Mesothelial cell of epicardium (in vitro differentiated cells): ENCODE measurements at regions not wholly inside any gene's neighbourhood (a gene's known extent, or its start where the extent isn't known, plus 50 kb on each side); places are given as distances from the start of the nearest gene placed in this dataset.
A peak's percentile ranks its signal among the peaks of the same experiment; 100 is the strongest.

ENCODE experiments used
- DNase-seq, 2 experiments: peaks; one replicate each; pipeline ENCODE4 v3.0.0; 2021; ENCODE audit warnings: low spot score in 2 of 2; ENCODE audit not compliant: unreplicated experiment in 2 of 2
- H3K27ac Mint-ChIP-seq: 2 replicates; pipeline ENCODE4 v1.8.0; 2021; ENCODE audit warnings: mixed read lengths
- H3K27me3 Mint-ChIP-seq: 2 replicates; pipeline ENCODE4 v1.8.0; 2021; ENCODE audit warnings: low read depth, mixed read lengths
- H3K36me3 Mint-ChIP-seq: 2 replicates; pipeline ENCODE4 v1.8.0; 2021; ENCODE audit warnings: mixed read lengths
- H3K4me1 Mint-ChIP-seq: 2 replicates; pipeline ENCODE4 v1.8.0; 2021; ENCODE audit warnings: mixed read lengths
- H3K4me3 Mint-ChIP-seq: 2 replicates; pipeline ENCODE4 v1.8.0; 2021; ENCODE audit warnings: mild to moderate bottlenecking, moderate library complexity, mixed read lengths
- H3K9me3 Mint-ChIP-seq: 2 replicates; pipeline ENCODE4 v1.8.0; 2021; ENCODE audit warnings: mixed read lengths
- TF ChIP-seq, protein P1 (sequence below): fragments of 200-600 bp; sonication (generic); IDR thresholded peaks from one replicate; pipeline ENCODE4 v1.5.0; 2021; ENCODE audit warnings: antibody characterized with exemption; ENCODE audit not compliant: unreplicated experiment

DNA sequence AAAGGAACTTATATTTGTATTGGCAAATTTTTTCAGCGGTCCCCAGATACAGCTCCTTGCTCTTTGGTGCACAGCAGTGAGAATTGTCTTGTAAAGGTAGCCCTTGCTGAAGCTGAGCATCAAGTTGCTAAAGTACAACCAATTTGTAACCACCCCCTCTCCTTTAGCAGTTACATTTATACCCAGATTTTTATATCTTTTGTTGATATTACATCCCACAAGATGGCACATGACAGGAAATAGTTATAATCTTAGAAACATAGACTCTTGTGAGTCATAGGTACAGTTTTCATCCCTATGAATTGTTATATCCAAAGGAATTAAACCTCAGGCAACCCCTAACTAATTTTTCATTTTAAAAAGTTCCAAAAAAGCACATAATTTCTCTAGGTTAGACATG is 523.0 kb upstream of the SLITRK1 start:
- Mint-ChIP-seq H3K27ac (no peak overlapping the region), H3K4me3 (no peak overlapping the region), H3K4me1 (no peaks in the 10 kb centered on the region), H3K36me3 (no peaks in the 10 kb centered on the region), H3K9me3 (peaks cover 22% of the 10 kb centered on the region), H3K27me3 (no peaks in the 10 kb centered on the region)
- TF ChIP-seq, protein P1, sequence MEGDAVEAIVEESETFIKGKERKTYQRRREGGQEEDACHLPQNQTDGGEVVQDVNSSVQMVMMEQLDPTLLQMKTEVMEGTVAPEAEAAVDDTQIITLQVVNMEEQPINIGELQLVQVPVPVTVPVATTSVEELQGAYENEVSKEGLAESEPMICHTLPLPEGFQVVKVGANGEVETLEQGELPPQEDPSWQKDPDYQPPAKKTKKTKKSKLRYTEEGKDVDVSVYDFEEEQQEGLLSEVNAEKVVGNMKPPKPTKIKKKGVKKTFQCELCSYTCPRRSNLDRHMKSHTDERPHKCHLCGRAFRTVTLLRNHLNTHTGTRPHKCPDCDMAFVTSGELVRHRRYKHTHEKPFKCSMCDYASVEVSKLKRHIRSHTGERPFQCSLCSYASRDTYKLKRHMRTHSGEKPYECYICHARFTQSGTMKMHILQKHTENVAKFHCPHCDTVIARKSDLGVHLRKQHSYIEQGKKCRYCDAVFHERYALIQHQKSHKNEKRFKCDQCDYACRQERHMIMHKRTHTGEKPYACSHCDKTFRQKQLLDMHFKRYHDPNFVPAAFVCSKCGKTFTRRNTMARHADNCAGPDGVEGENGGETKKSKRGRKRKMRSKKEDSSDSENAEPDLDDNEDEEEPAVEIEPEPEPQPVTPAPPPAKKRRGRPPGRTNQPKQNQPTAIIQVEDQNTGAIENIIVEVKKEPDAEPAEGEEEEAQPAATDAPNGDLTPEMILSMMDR: no peak
- no peak for DNase-seq

DNA sequence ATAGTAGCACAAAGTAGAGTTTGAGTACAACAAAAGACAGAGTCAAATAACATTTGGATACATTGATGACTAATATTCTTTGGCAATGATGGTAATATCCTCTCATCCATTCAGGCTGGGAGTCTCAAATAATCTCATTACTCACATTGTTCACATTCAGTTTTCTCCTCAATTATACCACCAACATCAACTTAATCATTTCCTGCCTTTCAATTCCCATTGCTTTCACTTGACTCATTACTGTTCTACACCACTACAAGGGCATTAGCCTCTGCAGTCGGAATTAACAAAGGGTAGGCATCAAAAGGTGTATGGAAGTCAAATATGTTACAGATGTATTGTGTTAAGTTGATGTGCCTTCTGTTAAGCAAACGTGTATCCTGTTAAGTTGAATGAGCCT is 518.4 kb upstream of the SLITRK1 start:
- no peak overlapping the region for H3K27ac Mint-ChIP-seq
- H3K4me3 Mint-ChIP-seq: no peak overlapping the region
- DNase-seq: no peak
- peaks cover 2% of the 10 kb centered on the region for H3K36me3 Mint-ChIP-seq
- TF ChIP-seq, protein P1: no peak
- no peaks in the 10 kb centered on the region for H3K4me1 Mint-ChIP-seq
- peaks cover 40% of the 10 kb centered on the region for H3K9me3 Mint-ChIP-seq
- no peaks in the 10 kb centered on the region for H3K27me3 Mint-ChIP-seq

DNA sequence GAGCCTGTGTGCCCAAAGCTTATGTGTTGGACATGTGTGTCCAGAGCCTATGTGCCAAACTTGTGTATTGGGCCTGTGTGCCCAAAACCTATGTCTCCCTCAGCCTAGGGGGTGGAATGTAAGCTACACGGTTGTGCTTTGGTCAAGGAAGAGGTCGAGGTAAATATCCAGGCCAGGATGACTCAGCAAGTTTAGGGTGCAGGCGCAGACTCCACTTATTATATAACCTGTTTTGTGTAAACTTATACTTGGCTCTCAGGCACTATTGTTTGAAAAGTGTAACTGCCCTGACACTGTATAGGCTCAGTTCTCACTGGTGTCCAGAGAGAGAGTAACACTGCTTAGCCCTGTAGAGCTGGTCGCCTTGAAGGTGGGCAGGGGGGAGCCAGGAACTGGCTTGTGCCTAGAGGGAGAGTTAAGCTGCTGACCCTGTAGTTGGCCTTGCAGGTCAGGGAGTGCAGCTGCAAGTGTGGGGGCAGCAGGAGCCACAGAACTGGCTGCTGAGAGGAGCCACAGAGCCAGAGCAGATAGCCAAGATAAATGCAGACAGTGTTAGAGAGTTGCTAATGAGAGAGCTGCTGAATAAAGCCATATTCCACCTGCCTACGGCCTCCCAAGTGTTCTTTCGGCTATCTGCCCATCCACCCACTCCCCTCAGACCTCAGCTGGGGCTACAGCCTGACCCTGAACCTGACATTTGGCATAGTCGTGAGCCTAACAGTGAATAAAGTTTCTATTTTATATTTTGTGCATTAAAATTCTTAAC is 517.2 kb upstream of the SLITRK1 start:
- Mint-ChIP-seq H3K27ac (no peak overlapping the region), H3K27me3 (no peaks in the 10 kb centered on the region), H3K4me1 (no peaks in the 10 kb centered on the region), H3K36me3 (peaks cover 2% of the 10 kb centered on the region), H3K9me3 (peaks cover 46% of the 10 kb centered on the region), H3K4me3 (no peak overlapping the region)
- DNase-seq: no peak
- TF ChIP-seq, protein P1: no peak

DNA sequence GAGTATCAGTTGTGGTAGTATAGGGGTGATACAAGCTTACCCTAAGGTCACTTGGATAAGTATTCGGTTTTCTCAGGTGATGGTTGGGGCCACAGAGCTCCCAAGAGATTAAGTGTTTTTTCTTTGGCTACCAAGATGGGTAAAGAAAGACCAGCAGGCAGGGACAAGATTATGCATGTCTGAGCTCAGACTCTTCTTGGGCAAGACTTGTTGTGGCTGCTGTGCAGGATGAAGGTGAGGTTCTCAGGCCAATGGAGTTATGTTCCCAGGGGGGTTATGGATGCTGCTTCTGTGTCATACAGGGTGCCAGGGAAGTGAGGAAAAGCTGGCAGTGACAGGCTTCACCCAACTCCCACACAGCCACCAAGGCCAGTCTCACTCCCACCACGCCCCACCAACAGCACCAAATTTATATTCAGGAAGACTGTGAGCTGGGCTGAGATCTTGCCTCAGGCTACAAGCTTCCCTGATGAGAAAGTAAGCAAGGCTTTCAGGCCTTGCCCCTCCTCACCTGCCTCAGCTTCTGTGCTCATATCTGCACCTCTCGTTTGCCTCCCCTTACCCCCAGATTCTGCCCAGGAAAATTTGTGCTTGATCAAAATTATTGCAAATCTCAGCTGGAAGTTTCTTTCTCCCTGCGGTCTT is 511.8 kb upstream of the SLITRK1 start:
- Mint-ChIP-seq H3K27me3 (no peaks in the 10 kb centered on the region), H3K36me3 (peaks cover 4% of the 10 kb centered on the region), H3K9me3 (peaks cover 67% of the 10 kb centered on the region), H3K4me3 (no peak overlapping the region), H3K27ac (no peak overlapping the region), H3K4me1 (no peaks in the 10 kb centered on the region)
- TF ChIP-seq, protein P1: no peak
- no peak for DNase-seq

DNA sequence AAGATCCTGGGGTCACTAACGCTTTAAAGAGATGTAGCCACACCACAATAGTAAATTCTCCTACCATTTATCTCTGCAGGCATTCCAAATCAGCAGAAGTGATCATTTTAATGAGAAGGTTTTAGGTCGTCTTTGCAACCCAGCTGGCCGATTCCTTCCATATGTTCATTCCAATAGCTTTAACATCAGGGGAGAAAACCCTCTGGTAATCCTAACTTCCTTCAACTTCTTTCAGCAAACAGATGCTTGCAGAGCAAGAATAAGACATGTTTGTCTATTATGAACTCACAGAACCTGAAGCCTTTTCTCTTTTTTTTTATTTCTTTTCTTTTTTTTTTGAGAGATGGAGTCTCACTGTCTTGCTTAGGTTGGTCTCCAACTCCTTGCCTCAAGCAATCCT is 498.6 kb upstream of the SLITRK1 start:
- TF ChIP-seq, protein P1: no peak
- peaks cover 27% of the 10 kb centered on the region for H3K4me1 Mint-ChIP-seq
- H3K27me3 Mint-ChIP-seq: no peaks in the 10 kb centered on the region
- H3K36me3 Mint-ChIP-seq: peaks cover 8% of the 10 kb centered on the region
- H3K27ac Mint-ChIP-seq: peak overlapping the region; percentile 90
- H3K4me3 Mint-ChIP-seq: peak overlapping the region; percentile 48
- H3K9me3 Mint-ChIP-seq: peaks cover 26% of the 10 kb centered on the region
- DNase-seq: no peak
